Neural cell (in vitro differentiated cells): ENCODE measurements at regions not wholly inside any gene's neighbourhood (a gene's known extent, or its start where the extent isn't known, plus 50 kb on each side); places are given as distances from the start of the nearest gene placed in this dataset.

ENCODE experiments used
- H2AFZ ChIP-seq: fragments of 200-600, 300-800 bp; sonication (generic), shearing (Covaris generic); 2 replicates; pipeline ENCODE4 v1.6.0; 2014; ENCODE audit warnings: low read depth, mild to moderate bottlenecking, antibody characterized with exemption, low read length, moderate library complexity
- H3F3A ChIP-seq: fragments of 200-600 bp; shearing (Covaris generic); 2 replicates; pipeline ENCODE4 v1.6.1; 2016; ENCODE audit warnings: mild to moderate bottlenecking, moderate library complexity, mixed read lengths, antibody characterized with exemption, low read length; ENCODE audit not compliant: insufficient read depth, poor library complexity, severe bottlenecking
- H3K27ac ChIP-seq: fragments of 200-600, 300-800 bp; sonication (generic), shearing (Covaris generic); 2 replicates; pipeline ENCODE4 v1.5.1; 2014; ENCODE audit warnings: mild to moderate bottlenecking, low read length, moderate library complexity
- H3K27me3 ChIP-seq: fragments of 300-800, 200-600 bp; sonication (generic), shearing (Covaris generic); 2 replicates; pipeline ENCODE4 v1.6.0; 2014; ENCODE audit warnings: mild to moderate bottlenecking, low read depth, low read length, moderate library complexity; ENCODE audit not compliant: insufficient read depth
- H3K36me3 ChIP-seq: fragments of 300-800, 200-600 bp; sonication (generic), shearing (Covaris generic); 2 replicates; pipeline ENCODE4 v1.5.1; 2014; ENCODE audit warnings: mild to moderate bottlenecking, antibody characterized with exemption, low read length, moderate library complexity; ENCODE audit not compliant: insufficient read depth
- H3K4me2 ChIP-seq: fragments of 300-800, 200-600 bp; sonication (generic), shearing (Covaris generic); 2 replicates; pipeline ENCODE4 v1.6.0; 2014; ENCODE audit warnings: mild to moderate bottlenecking, low read length
- H3K4me3 ChIP-seq: fragments of 300-800, 200-600 bp; sonication (generic), shearing (Covaris generic); 2 replicates; pipeline ENCODE4 v1.5.1; 2014; ENCODE audit warnings: mild to moderate bottlenecking, low read length, moderate library complexity
- H3K79me2 ChIP-seq: fragments of 200-600 bp; shearing (Covaris generic); replicated peaks from 2 replicates; pipeline ENCODE4 v1.6.0; 2014; ENCODE audit warnings: mild to moderate bottlenecking, low read length, moderate library complexity; ENCODE audit not compliant: insufficient read depth
- H3K9ac ChIP-seq: fragments of 300-800, 200-600 bp; sonication (generic), shearing (Covaris generic); 2 replicates; pipeline ENCODE4 v1.6.1; 2016; ENCODE audit warnings: mild to moderate bottlenecking, low read length, mixed read lengths
- H3K9me2 ChIP-seq: fragments of 200-600 bp; shearing (Covaris generic); 2 replicates; pipeline ENCODE4 v1.6.1; 2016; ENCODE audit warnings: mild to moderate bottlenecking, low read length, mixed read lengths; ENCODE audit not compliant: insufficient read depth
- H3K9me3 ChIP-seq: fragments of 200-600, 300-800 bp; sonication (generic), shearing (Covaris generic); 2 replicates; pipeline ENCODE4 v1.6.1; 2016; ENCODE audit warnings: mild to moderate bottlenecking, mixed run types, low read length, moderate library complexity, mixed read lengths
- H4K20me1 ChIP-seq: fragments of 200-600 bp; shearing (Covaris generic); 2 replicates; pipeline ENCODE4 v1.6.1; 2016; ENCODE audit warnings: mild to moderate bottlenecking, mixed run types; ENCODE audit not compliant: insufficient read depth
- CTCF ChIP-seq: fragments of 450-650 bp; IDR thresholded peaks from 2 replicates; pipeline ENCODE4 v1.5.1; 2014; ENCODE audit warnings: antibody characterized with exemption, mild to moderate bottlenecking, moderate library complexity; ENCODE audit not compliant: poor library complexity, severe bottlenecking
- EP300 ChIP-seq: fragments of 450-650 bp; conservative IDR thresholded peaks from 2 replicates; pipeline ENCODE4 v1.6.1; 2014; ENCODE audit warnings: antibody characterized with exemption, mild to moderate bottlenecking, moderate library complexity; ENCODE audit not compliant: poor library complexity, severe bottlenecking
- EZH2 ChIP-seq: fragments of 200-600, 300-800 bp; shearing (Covaris generic), sonication (generic); IDR thresholded peaks from 2 replicates; pipeline ENCODE4 v1.6.1; 2014; ENCODE audit warnings: antibody characterized with exemption, low read length, borderline replicate concordance, mild to moderate bottlenecking; ENCODE audit not compliant: insufficient read depth, poor library complexity, severe bottlenecking
- MXI1 ChIP-seq: fragments of 450-650 bp; conservative IDR thresholded peaks from 2 replicates; pipeline ENCODE4 v1.6.1; 2014; ENCODE audit warnings: antibody characterized with exemption, mild to moderate bottlenecking; ENCODE audit not compliant: poor library complexity, severe bottlenecking
- POLR2AphosphoS5 ChIP-seq: IDR thresholded peaks from 2 replicates; pipeline ENCODE4 v1.6.1; 2012
- RAD21 ChIP-seq: fragments of 450-650 bp; conservative IDR thresholded peaks from 2 replicates; pipeline ENCODE4 v1.6.1; 2014; ENCODE audit warnings: antibody characterized with exemption, mild to moderate bottlenecking, moderate library complexity
- REST ChIP-seq: IDR thresholded peaks from 2 replicates; pipeline ENCODE4 v1.6.1; 2012; ENCODE audit warnings: borderline replicate concordance
- SMC3 ChIP-seq: fragments of 450-650 bp; conservative IDR thresholded peaks from 2 replicates; pipeline ENCODE4 v1.6.1; 2014; ENCODE audit warnings: antibody characterized with exemption, mild to moderate bottlenecking, moderate library complexity; ENCODE audit not compliant: poor library complexity
- TAF1 ChIP-seq: IDR thresholded peaks from 2 replicates; pipeline ENCODE4 v1.6.1; 2012; ENCODE audit warnings: low read depth

GRCh38 chr4:186948361-186949242 is 224.9 kb upstream of the FAT1 start:
- TF ChIP-seq EP300 (no peak), RAD21 (no peak), SMC3 (no peak), REST (no peak), TAF1 (no peak), POLR2AphosphoS5 (no peak), MXI1 (no peak), EZH2 (no peak), CTCF (no peak)
- H3K4me3 ChIP-seq = no peak overlapping the region
- H3K9me2 ChIP-seq = no peaks in the 10 kb centered on the region
- H4K20me1 ChIP-seq = no peaks in the 10 kb centered on the region
- H3K27ac ChIP-seq = no peak overlapping the region
- H3K27me3 ChIP-seq = no peaks in the 10 kb centered on the region
- no peak overlapping the region for H3K4me2 ChIP-seq
- no peaks in the 10 kb centered on the region for H3K9me3 ChIP-seq
- no peaks in the 10 kb centered on the region for H3F3A ChIP-seq
- no peak overlapping the region for H3K9ac ChIP-seq
- no peaks in the 10 kb centered on the region for H3K79me2 ChIP-seq
- no peak overlapping the region for H2AFZ ChIP-seq
- H3K36me3 ChIP-seq = no peaks in the 10 kb centered on the region

- H3K27ac ChIP-seq = no peak overlapping the region
- H3K79me2 ChIP-seq = no peaks in the 10 kb centered on the region
- H3K36me3 ChIP-seq = no peaks in the 10 kb centered on the region
- TF ChIP-seq MXI1 (no peak), POLR2AphosphoS5 (no peak), RAD21 (no peak), CTCF (no peak), TAF1 (no peak), EP300 (no peak), EZH2 (no peak), SMC3 (no peak), REST (no peak)
- no peaks in the 10 kb centered on the region for H3K27me3 ChIP-seq
- H2AFZ ChIP-seq = no peak overlapping the region
- H3K9me3 ChIP-seq = no peaks in the 10 kb centered on the region
- no peaks in the 10 kb centered on the region for H3K9me2 ChIP-seq
- no peak overlapping the region for H3K4me2 ChIP-seq
- no peaks in the 10 kb centered on the region for H3F3A ChIP-seq
- no peak overlapping the region for H3K9ac ChIP-seq
- H3K4me3 ChIP-seq = no peak overlapping the region
- H4K20me1 ChIP-seq = no peaks in the 10 kb centered on the region
Observed at GRCh38 chr4:186949847-186950246, 226.2 kb upstream of the FAT1 start.
